ENCODE measurements at regions not wholly inside any gene's neighbourhood (a gene's known extent, or its start where the extent isn't known, plus 50 kb on each side); places are given as distances from the start of the nearest gene placed in this dataset.

- Histone ChIP-seq H3K36me3 (ENCODE audit: low read depth, missing control alignments) (no peaks in the 10 kb centered on the region), H3K27ac (no peak overlapping the region), H3K9me3 (no peaks in the 10 kb centered on the region), H3K4me3 (no peak overlapping the region), H3K27me3 (no peaks in the 10 kb centered on the region), H3K4me1 (no peaks in the 10 kb centered on the region)
- DNase-seq, result no peak
- intact Hi-C loops (cut with DNase I; ENCODE audit: low total_unique reads), result no loop called here
- TF ChIP-seq CTCF (IDR thresholded peaks at IDR 0.05), result no peak
- TF ChIP-seq POLR2A (IDR thresholded peaks at IDR 0.05), result no peak
Measured at GRCh38 chr3:80682235-80682634, 914.4 kb upstream of the ROBO1 start.

GRCh38 chr3:80677796-80678195 lies 910.0 kb upstream of the ROBO1 start:
- TF ChIP-seq POLR2A (IDR thresholded peaks at IDR 0.05) (no peak), CTCF (IDR thresholded peaks at IDR 0.05) (no peak)
- no peaks in the 10 kb centered on the region for H3K27me3 ChIP-seq
- H3K27ac ChIP-seq, result no peak overlapping the region
- H3K4me3 ChIP-seq, result no peak overlapping the region
- WGBS, 2 donors, result 85 to 87% methylated on average over 6 of the region's 6 CpGs
- H3K36me3 ChIP-seq (ENCODE audit: low read depth, missing control alignments), result no peaks in the 10 kb centered on the region
- H3K4me1 ChIP-seq, result no peaks in the 10 kb centered on the region
- no peaks in the 10 kb centered on the region for H3K9me3 ChIP-seq
- intact Hi-C loops (cut with DNase I; ENCODE audit: low total_unique reads), result no loop called here
- DNase-seq, result no peak

- no peak for DNase-seq
- Histone ChIP-seq H3K4me1 (no peaks in the 10 kb centered on the region), H3K4me3 (no peak overlapping the region), H3K9me3 (no peaks in the 10 kb centered on the region), H3K27ac (no peak overlapping the region), H3K36me3 (ENCODE audit: low read depth, missing control alignments) (no peaks in the 10 kb centered on the region), H3K27me3 (no peaks in the 10 kb centered on the region)
- no peak for TF ChIP-seq POLR2A (IDR thresholded peaks at IDR 0.05)
- no peak for TF ChIP-seq CTCF (IDR thresholded peaks at IDR 0.05)
- intact Hi-C loops (cut with DNase I; ENCODE audit: low total_unique reads), result no loop called here
Measured at GRCh38 chr3:80676866-80677265, 909.1 kb upstream of the ROBO1 start.

- intact Hi-C loops (cut with DNase I; ENCODE audit: low total_unique reads), result no loop called here
- Histone ChIP-seq H3K4me3 (no peak overlapping the region), H3K36me3 (ENCODE audit: low read depth, missing control alignments) (no peaks in the 10 kb centered on the region), H3K27me3 (no peaks in the 10 kb centered on the region), H3K27ac (no peak overlapping the region), H3K4me1 (no peaks in the 10 kb centered on the region), H3K9me3 (no peaks in the 10 kb centered on the region)
- DNase-seq, result no peak
- WGBS, 2 donors, result 72 to 74% methylated on average over 2 of the region's 2 CpGs
- no peak for TF ChIP-seq POLR2A (IDR thresholded peaks at IDR 0.05)
- no peak for TF ChIP-seq CTCF (IDR thresholded peaks at IDR 0.05)
Measured at GRCh38 chr3:80676261-80676660, 908.5 kb upstream of the ROBO1 start.

GRCh38 chr3:80675790-80676189 lies 908.0 kb upstream of the ROBO1 start:
- Histone ChIP-seq H3K27me3 (no peaks in the 10 kb centered on the region), H3K4me1 (no peaks in the 10 kb centered on the region), H3K36me3 (ENCODE audit: low read depth, missing control alignments) (no peaks in the 10 kb centered on the region), H3K27ac (no peak overlapping the region), H3K4me3 (no peak overlapping the region), H3K9me3 (no peaks in the 10 kb centered on the region)
- no peak for DNase-seq
- intact Hi-C loops (cut with DNase I; ENCODE audit: low total_unique reads), result no loop called here
- no peak for TF ChIP-seq CTCF (IDR thresholded peaks at IDR 0.05)
- TF ChIP-seq POLR2A (IDR thresholded peaks at IDR 0.05), result no peak
- WGBS, 2 donors, result 69 to 72% methylated on average over 4 of the region's 4 CpGs

All from testis (tissue), 2 donors.